GM21528 (cell line): ENCODE measurements at regions not wholly inside any gene's neighbourhood (a gene's known extent, or its start where the extent isn't known, plus 50 kb on each side); places are given as distances from the start of the nearest gene placed in this dataset.

Source experiments
- ATAC-seq: cut with Tn5 transposase; IDR thresholded peaks from one replicate; pipeline ENCODE4 v1.9.1; 2021; ENCODE audit warnings: mild to moderate bottlenecking, moderate library complexity; ENCODE audit not compliant: unreplicated experiment, low FRiP score

DNA sequence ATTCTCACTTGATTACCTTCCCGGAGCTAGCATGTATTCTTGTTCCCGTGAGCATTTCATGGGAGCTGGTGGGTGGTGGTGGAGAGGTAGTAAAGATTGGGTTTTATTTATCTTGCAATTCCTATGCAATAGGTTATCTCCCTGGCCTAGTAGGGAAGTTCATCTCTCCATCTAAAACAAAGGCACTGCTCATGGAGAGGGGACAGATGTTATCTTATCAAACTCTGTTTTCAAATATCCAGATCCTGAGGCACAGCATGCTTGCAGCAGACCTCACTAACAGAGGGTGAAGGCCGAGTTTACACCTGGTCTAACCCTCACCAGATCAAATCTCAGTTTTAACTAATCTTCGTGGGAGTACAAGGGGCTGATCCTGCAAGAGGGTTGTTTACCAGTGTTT lies 98.9 kb downstream of the CYRIA start:
- ATAC-seq = no peak

DNA sequence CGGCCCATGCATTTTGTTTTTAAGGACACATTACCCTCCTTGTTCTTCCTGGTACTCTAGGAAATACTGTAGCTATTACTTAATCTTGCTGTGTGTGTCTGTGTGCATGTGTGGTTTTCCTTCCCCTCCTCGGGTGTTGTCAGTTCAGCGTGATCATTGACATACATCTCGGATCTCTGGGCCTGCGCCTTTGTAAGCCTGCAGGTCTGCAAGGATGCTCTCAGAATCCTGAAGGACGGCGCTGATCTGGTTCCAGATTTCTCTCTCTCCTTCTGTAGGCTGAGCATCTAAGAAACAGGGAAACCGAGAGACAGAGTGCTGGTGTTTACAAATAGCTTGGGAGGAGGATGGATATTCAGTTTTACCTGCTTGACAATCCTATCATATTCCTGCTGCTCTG lies 100.2 kb downstream of the CYRIA start:
- no peak for ATAC-seq

DNA sequence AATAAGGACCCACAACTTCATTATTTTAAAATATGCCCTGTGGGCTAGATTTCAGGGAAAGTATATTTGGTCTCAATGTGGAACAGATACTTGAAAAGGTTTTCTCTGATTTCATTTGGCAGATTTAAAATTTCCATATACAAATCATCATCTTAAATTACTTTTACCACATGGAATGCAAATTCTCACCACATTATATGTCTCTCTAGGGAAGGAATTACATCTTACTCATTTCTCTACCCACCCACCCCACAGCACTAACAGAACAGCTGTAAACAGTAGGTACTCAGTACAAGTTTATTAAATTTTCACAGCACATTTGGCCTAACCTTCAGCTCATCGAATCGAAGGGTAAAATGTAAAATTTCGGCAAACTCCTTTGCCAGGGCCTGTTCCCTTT lies 104.0 kb downstream of the CYRIA start:
- no peak for ATAC-seq

- ATAC-seq = no peak
These were observed 104.4 kb downstream of the CYRIA start for GRCh38 chr2:16561251-16561650.

DNA sequence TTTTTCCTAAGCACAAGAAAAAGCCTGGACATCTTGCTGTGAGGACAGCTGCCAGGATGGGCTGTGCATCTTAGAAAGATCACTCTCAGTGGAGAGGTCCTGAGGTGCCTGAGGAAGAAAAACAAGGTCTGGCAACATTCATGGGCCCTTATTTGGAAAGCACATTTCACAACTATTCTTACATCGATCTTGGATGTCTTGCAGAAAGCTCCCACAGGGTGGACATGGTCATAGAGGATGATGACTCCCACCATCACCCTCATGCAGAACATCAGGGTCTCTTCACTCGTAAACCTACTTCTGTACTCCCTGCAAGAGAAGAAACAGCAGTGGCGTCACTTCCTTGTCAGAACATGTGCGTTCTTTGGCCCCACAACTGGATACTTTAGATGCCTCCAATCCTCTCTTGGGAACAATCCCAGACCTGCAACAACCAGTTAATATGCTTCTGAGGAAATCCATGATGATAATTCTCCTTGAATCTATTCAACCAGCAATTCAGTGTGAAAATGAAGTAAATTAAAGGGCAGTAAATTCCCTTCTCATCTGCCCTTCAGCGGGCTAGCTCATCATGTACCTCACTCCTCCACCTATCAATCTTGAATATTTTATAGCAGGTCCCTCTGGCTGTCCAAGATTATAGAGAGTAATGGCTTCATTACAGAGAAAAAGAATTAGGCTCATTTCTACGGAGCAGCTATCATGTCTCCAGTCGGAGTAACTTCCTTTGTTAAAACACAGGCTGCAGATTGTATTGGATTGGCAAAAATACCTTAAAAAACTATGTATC lies 106.2 kb downstream of the CYRIA start:
- ATAC-seq = no peak

DNA sequence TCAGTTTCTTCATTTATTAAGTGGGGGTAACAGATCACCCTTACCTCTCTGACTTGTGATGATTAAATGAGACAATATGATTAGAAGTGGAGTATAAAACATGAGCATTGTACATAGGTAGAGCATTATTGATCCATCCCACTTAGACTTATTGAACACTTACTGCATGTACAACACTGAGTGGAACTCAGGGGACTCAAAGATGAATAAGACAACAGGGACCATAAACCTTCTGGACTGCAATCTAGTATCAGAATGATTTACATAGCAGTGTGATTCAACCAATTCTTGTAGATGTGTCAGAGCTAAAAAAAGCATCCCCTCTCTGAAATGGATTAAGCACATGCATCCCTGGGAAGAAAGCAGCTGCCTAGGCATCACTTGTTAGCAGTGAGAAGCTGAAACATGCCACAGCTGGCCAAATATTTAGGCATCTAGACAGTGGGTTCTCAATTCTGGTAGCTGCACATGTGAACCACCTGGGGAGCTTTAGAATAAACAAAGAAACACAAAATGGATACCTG lies 111.5 kb downstream of the CYRIA start:
- no peak for ATAC-seq

GRCh38 chr2:16553226-16553625 lies 112.4 kb downstream of the CYRIA start:
- no peak for ATAC-seq

DNA sequence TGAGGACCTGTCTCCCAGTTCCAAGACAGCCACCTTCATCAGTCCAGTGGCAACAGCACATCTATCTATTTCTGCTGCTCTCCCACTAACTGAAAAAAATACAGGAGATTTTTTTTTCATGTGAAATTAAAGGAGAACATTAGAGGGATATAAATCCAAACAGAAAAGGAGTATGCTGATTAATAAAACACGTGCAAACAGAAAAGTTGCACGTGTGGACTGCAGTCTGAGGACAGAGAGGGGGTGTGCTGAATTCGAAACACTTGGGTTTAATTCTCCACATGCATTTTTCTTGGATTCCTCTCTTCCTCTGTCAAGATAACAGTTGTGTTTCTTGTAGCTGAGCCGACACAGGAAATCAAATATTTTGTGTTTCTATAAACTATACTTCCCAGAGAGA lies 113.4 kb downstream of the CYRIA start:
- ATAC-seq = no peak

DNA sequence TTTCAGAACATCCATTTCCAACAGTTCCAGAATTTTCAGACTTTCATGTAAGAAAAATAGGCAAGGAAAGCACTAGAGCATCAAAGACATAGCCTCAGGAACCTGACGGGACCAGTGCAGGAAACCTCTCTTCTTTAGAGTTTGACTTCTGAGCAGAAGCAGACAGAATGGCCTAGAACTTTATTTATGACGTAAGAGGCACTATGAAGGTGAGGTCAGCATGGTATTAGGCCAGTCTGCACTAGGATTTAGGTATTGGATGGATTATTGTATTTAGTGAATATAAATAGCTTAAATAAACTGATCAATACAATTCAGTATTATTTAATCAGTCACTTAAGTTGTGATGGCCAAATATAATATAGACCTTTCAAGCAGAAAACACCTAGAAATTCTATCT lies 117.6 kb downstream of the CYRIA start:
- no peak for ATAC-seq

GRCh38 chr2:16546128-16546754 lies 119.4 kb downstream of the CYRIA start:
- ATAC-seq = no peak

DNA sequence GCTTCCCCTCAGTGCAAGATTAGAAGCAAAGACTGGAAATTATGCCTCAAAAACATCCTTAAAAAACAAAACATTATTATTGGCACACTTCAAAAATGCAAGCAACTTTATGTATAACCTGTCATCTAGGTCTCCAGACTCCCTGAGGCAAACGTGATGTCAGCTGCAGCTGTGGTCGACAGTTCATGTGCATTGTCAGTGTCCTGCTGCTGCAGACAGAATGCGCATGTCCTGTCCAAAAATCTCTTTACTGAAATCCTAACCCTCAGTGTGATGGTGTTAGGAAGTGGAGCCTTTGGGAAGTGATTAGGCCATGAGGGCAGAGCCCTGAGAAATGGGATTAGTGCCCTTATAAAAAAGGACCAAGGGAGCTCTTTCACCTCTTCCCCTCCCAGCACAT lies 126.9 kb downstream of the CYRIA start:
- ATAC-seq = no peak

DNA sequence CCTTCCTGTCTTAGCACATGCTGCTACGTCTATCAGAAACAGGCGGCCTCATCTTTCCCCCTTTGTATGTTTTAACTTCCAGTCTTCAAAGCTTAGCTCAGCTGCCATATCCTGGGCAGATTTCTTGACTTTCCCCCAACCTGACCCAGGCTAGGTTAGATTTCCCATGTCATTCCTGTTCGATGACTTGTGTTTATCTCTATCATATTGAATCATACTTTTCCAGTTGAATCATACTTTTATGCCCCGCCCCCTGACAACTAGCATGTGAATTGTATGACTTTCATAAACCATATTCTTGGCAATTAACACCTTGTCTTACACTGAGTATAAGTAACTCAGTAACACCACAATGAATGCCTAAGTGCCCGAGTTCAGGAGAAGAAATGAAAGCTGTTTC lies 128.3 kb downstream of the CYRIA start:
- no peak for ATAC-seq

DNA sequence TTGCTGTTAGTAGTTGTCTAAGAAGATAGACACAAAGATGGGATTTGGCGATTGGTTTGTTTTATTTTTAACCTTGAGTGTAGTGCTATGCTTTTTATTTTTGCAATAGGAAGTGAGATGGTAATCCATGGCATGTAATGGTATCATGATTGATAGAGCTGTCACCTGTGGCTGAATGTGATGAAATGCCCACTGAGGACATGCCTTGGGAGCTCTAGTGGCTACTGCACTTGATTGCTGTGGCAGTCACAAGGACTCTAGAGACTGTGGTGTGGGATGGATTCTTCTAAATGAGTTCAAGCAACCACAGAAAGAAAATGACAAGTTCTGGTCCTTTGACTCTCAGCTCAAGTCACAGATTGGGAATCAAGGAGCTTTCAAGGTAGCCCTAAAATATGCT lies 139.4 kb downstream of the CYRIA start:
- no peak for ATAC-seq

- ATAC-seq = no peak
These were observed 140.3 kb downstream of the CYRIA start for GRCh38 chr2:16525265-16525887.

GRCh38 chr2:16523711-16524110 lies 141.9 kb downstream of the CYRIA start:
- ATAC-seq = no peak

DNA sequence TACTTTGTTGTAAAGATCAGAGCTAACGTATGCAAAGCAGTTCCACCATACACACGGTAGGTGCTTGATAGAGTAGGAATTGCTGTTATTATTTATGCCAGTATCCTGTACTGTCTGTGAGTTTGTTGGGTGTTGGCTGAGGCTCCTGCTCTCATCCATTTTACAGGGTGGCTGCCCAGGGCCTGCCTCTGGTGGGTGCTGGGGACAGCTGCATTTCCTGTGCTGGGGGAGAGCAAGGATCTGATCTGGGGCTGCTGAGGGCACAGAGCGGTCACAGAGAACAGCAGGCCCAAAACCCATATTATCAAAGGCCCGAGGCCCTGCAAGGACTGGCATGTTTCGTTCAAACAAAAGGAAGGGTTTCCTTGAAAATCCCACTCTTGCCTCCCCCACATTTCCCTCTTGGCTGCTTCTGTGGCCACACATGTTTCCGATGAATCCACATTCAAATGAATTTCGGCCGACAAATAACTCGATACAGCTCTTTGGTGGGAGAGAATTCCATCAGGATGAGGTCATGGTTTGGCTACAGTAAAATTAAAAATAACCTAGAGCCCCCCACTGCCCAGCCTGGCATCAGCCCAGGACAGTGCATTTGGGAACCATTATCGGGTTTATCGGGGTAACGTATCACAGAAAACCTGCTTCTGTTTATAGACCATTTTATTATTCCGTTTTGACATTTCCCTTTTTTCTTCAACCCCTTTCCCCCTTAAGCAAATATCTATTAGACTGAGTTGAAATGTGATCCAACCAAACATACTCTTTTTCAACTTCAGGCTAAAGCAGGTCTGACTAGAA lies 143.4 kb downstream of the CYRIA start:
- ATAC-seq = no peak

GRCh38 chr2:16520891-16521290 lies 144.7 kb downstream of the CYRIA start:
- no peak for ATAC-seq

GRCh38 chr2:16515696-16516095 lies 149.9 kb downstream of the CYRIA start:
- ATAC-seq = no peak

DNA sequence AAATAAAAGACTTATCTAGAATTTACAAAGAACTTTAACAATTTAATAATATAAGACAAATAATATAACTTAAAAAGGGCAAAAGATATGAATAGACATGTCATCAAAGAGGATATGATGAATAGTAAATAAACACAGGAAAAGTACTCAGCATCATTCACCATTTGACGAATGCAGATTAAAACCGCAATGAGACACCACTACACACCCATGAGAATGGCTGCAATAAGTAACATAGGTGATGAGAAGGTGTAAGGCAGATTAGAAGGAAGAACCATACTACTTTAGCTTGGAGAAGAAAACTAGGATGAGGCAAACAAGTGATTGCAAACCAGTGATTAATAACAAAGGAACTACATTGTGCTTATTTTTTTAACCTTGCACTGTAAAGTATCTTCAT lies 152.0 kb downstream of the CYRIA start:
- ATAC-seq = no peak

GRCh38 chr2:16511041-16511440 lies 154.6 kb downstream of the CYRIA start:
- ATAC-seq = no peak

- no peak for ATAC-seq
These were observed 156.6 kb downstream of the CYRIA start for GRCh38 chr2:16509042-16509441.
